ENCODE measurements at regions not wholly inside any gene's neighbourhood (a gene's known extent, or its start where the extent isn't known, plus 50 kb on each side); places are given as distances from the start of the nearest gene placed in this dataset.

GRCh38 chr3:82079335-82079890, 318.0 kb upstream of the GBE1 start:
- no peak for DNase-seq

- no peak for DNase-seq
These were observed 316.8 kb upstream of the GBE1 start for GRCh38 chr3:82078246-82078645.

- DNase-seq, result no peak
These were observed 306.0 kb upstream of the GBE1 start for GRCh38 chr3:82067420-82067819.

DNA sequence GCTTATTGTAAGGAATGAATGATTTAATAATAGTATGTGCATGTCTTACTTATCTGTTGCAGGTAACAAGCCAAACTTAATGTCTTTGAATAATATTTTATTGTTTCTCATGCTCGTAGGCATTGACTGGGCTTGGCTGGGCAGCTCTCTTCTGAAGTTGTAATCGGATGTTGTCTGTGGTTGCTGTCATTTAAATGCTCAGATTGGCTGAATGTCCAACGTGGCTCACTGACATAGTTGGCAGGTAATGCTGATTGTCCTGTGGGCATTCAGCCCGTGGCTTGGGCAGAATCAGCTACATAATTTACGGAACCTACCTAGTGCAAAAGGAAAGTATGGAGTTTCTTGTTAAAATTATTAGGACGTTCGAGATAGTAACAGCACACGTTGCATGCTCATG, 297.4 kb upstream of the GBE1 start:
- no peak for DNase-seq

GRCh38 chr3:82055792-82056191, 294.3 kb upstream of the GBE1 start:
- DNase-seq, result no peak

GRCh38 chr3:82054849-82055248, 293.4 kb upstream of the GBE1 start:
- no peak for DNase-seq

GRCh38 chr3:82053236-82053635, 291.8 kb upstream of the GBE1 start:
- no peak for DNase-seq

DNA sequence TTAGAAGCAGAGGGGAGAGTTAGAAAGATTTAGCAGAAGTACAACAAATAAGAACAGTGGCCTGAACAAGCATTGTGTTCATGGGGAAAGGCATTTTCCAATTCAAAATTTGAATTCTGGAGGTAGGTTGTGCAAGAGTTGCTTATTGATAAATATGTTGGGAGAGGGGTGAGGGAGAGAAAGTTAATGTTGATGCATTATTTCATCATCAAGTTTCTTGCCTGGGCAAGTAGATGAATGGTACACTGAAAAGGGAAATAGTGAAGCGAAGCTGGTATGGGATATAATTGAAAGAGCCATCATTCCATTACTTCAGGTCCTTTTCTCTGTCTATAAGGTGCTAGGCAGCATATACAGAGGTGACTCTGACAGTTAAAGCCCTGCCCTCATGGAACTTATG, 288.9 kb upstream of the GBE1 start:
- DNase-seq, result no peak

- DNase-seq, result no peak
These were observed 287.3 kb upstream of the GBE1 start for GRCh38 chr3:82048711-82049110.

- no peak for DNase-seq
These were observed 283.7 kb upstream of the GBE1 start for GRCh38 chr3:82044930-82045705.

DNA sequence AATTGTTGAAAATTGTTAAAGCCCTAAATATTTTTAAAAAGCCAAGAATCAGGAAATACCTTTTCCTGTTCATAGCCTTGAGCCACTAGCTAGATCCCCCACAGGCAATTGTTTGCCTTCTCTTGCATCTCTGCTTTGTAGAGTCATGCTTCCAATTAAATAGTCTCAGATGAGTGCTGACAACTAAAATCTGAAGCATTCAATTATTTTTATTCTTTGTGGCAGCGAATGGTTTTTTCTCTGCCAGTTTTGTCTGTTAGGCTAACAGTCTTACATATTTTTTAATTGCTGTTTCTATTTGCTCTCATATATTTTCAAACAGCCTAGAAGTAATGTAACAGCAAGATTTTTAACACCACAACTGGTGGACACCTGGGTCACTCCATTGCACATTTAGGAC, 277.1 kb upstream of the GBE1 start:
- no peak for DNase-seq

- no peak for DNase-seq
These were observed 271.7 kb upstream of the GBE1 start for GRCh38 chr3:82033186-82033585.

- DNase-seq, result no peak
These were observed 270.2 kb upstream of the GBE1 start for GRCh38 chr3:82031596-82031995.

- DNase-seq, result no peak
These were observed 269.5 kb upstream of the GBE1 start for GRCh38 chr3:82030916-82031315.

GRCh38 chr3:82022836-82023235, 261.4 kb upstream of the GBE1 start:
- DNase-seq, result no peak

DNA sequence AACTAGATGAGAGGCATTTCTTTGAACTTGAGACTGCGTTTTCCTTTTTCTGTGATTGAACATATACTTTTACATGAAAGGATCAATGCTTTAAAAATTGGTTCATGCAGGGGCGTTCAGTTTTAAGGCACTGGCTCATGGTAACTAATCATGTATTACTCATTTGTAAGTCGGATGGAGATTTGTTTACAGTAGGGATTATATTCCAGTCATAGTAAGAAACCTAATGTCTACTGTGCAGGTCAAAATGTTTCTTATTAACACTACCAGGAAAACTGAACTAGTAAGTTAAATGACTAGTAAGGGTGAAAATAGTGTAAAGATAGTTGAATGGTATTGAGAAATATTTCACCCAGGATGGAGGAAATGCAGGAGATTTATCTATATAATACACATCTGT, 258.8 kb upstream of the GBE1 start:
- no peak for DNase-seq

DNA sequence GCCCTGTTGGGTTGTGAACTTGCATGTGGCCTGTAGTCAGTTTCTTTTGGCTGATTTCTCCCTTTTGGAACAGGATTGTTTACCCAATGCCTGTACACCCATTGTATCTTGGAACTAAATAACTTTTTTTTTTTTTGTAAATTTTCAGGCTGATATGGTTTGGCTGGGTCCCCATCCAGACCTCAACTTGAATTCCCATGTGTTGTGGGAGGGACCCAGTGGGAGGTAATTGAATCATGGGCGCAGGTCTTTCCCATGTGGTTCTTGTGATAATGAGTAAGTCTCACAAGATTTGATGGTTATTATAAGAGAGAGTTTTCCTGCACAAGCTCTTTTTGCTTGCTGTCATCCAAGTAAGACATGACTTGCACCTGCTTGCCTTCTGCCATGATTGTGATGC, 253.8 kb upstream of the GBE1 start:
- no peak for DNase-seq

- DNase-seq, result peak; percentile 22
These were observed 251.3 kb upstream of the GBE1 start for GRCh38 chr3:82012775-82013174.

DNA sequence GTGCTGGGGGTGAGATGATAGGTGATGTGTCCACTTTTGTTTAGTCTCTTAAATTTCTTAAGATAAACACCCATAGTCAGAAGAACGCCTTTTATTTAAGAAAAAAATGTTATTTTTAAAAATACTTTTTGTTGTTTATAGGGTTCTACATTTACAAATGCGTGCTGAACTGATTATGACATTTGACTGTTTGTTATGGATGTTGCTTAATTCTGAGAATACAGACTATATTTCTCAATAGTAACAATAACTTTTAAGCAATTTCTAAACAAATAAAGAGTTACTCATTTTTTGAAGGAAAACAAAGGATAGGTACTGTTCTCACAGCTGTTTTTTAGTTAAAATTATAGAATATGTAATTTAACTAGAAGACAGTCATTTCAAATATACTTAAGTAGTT, 249.9 kb upstream of the GBE1 start:
- no peak for DNase-seq

DNA sequence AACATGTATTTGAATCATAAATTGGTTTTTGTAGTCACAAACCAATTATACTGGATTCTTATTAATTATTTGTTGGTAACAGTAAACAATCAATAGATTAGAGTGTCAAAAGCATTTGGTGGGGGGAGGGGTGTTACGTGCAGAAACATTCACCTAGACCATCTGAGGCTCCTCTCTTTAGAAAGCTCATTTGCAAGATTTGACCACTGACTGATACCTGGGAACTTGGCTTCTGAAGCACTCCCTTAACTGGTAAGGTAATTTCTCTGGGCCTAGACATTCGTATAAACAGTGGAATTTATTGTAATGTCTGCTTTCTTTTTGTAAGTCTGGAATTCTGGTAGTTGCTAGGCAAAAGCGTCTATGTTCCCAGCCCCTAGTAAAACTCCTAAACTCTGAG, 243.8 kb upstream of the GBE1 start:
- DNase-seq, result no peak

DNA sequence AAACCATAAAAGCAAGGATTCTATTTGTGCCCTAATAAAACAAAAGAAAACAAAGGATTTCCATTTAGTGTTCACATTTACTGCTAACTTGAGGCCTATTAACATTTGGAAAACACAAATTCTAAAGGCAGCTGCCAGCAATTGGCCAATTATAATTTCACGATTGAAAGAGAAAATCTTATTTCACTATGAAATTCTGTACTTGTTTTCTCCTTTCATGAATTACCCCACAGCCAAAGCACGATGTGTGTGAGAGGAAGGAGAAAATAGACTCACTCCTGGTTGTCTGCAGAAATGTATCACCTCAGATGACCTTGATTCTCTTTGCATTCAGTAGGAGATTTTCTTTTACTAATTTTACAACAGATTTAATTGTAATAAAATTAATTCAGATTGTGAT, 242.8 kb upstream of the GBE1 start:
- DNase-seq, result no peak

DNA sequence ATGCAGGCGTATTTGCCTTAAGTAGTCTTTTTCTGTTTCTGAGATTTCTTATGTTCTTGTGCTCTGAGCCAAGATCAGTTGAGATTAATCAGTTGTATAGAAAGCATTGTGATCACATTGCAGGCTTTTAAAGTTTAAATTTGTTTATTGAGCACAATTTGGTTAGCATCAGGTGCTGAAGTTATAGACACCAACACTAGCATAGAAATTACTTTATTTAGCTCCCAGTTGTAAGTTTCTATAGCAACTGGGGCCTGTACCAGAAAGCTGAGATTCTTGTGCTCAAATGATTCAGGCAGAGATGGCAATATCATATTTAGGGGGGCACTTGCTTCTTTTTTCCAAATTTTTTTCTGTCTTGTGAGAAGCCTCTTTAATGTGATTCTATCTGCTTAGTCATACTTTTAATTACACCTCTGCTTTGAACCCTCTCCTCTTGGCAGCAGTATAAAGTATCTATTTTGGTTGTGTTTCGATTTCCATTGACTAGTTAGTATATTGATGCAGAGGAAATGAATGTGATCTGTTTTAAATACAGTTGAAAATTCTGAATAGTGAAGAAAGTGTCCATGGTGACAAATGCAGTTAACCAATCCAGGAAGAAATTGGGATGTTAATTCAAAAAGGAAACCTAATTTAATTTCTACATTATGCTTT, 241.7 kb upstream of the GBE1 start:
- DNase-seq, result no peak

DNA sequence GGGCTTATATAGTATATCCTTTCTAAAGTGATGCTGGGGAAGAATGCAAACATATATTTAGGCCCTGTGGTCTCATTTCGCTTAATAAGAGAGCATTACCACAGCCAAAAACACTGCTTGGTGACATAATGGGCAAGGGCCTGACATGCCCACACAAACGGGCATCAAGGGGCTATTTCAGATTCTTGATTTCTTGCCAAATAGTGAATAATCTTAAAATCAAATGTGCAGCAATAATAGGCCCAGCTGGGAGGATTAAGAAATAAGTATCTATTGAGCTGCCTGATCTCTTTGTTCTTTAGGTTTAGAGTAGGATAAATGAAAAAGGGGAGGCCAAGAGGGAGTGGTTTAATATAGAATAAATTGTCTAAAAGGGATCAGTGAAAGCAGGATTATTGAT, 241.0 kb upstream of the GBE1 start:
- DNase-seq, result no peak

- DNase-seq, result no peak
These were observed 240.0 kb upstream of the GBE1 start for GRCh38 chr3:82001276-82001923.
